NCI-H2196 treated with DMSO at 0.1 percent for 48 hours (cell line): ENCODE measurements at regions not wholly inside any gene's neighbourhood (a gene's known extent, or its start where the extent isn't known, plus 50 kb on each side); places are given as distances from the start of the nearest gene placed in this dataset.

ENCODE experiments used
- DNase-seq: peaks from one replicate; lab custom pipeline; 2025; ENCODE audit not compliant: unreplicated experiment; lab: John Stamatoyannopoulos, UW

DNA sequence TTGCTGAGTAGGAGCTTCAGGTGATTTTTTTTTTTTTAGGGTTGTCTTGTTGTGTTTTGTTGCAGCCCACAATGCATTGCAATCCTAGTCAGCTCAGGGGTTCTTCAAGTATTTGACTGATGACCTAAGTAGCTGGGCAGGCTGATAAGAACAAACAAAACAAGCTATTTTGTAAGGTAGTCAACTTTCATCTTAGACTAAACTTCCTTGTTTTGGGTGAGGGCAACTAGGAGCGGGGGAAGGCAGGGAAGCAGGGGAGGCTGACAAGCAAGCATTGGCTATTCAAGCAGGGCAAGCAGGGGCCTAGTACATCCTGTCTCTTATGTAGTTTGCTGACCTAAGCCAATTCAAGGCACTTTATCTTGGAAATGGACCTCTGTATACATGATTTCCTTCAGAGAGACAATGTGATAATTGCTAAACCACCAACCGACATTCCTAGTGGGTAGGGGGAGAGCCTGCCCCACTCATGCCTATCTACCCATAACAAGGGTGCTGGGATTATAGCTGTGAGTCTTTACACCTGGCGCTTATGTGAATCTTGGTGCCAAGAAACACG lies 163.3 kb upstream of the PRKCQ start:
- no peak for DNase-seq

DNA sequence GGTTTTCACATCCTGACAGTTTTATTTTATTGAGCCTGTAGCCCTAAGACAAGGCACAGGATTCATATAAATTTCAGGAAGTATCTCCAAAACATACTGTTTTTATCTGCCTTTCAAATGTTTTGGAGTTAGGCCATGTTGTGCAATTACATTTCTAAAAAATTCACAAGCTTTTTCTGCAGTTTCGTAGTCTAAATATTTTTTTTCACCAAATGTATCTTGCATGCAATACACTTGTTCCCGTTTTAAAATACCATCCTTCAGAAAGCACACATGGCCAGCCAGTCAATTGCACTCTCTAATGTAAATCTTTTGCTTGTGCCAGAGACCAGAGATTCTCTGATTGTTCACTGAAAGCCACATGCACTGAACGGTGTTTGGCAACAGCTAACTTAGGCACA lies 161.5 kb upstream of the PRKCQ start:
- no peak for DNase-seq

DNA sequence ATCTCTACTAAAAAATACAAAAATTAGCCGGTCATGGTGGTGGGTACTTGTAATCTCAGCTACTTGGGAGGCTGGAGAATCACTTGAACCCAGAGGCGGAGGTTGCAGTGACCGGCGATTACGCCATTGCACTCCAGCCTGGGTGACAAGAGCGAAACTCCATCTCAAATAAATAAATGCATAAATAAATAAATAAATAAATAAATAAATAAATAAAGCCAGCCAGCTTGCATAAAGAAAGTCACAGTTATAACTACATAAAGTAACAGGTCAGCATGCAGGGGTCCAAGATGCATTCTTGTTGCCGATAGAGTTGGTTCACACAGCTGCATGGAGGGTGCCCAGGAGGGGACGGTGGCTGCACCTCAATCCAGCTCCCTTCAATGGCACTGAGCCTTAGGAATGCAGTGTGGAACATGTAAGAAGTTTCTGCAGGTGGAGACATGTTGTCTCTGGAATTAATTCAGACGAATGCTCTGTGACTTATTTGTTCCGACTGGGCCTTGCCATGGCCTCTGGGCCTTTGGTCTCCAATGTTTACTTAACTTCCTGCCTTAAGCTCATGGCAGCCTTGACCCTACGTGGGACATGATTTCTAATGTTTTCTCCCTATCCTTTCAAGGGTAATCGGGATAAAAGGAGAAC lies 159.6 kb upstream of the PRKCQ start:
- no peak for DNase-seq

DNA sequence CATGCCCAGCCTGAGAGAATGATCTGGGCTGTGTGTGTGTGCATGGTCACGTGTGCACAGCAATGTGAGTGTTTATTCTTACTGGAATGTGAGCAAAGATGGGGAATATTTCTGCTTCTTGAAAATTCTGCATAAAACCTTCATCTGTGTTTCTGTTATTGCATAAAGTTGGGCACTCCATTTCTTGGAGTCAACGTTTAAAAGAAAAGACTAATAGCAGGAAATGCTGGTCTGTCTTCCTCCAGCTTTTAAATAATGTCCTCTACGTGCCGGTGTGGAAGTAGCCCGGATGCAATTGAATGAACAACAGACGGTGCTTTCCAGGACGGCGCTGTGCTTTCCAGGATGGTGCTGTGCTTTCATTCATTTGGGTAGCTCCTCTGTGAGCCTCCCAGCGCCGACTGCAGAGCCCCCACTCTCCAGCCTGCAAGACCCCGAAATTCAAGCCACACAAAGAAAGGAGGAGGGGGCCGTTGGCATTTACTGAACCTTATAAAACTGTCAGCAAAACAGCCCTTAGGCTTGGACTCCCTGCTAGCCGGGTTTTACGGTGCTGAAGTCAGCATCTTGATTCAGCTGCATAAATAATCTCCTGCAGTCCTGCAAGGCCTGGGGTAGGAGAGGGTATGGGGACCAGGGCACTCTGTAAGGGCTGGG lies 158.2 kb upstream of the PRKCQ start:
- DNase-seq = no peak

DNA sequence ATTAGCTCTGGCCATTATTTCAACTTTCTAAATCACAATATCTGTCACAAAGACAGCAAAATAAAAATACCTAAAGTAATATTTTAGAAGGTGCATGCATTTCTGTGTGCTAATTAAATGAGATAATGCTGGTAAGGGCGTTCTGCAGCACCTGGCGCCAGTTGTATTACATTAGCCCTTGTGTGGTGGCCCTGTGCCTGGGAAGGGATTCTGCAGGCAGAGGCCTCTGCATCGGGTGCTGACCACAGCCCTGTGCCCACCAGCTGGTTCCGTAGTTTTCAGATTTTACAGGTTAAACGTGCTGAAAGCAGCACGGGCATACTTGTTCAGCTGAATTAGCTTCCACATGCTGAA lies 157.7 kb upstream of the PRKCQ start:
- DNase-seq = no peak

DNA sequence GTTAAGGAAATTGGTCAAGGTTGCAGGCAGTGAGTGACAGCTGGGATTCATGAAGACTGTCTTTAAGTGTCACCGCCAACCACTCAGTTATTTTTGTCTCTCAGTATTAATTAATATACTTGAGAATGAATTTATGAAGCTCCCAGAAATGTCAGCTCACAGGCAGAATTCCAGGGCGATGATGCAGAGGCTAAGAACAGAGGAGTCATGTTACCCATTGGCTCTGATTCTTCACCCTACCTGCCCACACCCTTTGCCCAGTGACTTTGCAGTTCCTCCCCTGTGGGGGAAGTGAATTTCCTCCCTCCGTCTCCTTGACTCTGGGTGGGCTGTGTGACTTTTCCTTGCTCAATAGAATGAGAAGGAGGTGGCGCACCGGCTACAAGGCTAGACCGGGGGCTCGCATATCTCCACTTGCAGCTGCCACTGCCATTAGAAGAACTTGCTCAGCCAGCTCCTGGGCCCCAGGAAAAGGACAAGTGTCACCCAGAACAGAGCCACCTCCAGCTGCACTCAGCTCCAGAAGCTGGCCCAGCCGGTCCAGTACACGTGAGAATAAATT lies 157.1 kb upstream of the PRKCQ start:
- DNase-seq = no peak

DNA sequence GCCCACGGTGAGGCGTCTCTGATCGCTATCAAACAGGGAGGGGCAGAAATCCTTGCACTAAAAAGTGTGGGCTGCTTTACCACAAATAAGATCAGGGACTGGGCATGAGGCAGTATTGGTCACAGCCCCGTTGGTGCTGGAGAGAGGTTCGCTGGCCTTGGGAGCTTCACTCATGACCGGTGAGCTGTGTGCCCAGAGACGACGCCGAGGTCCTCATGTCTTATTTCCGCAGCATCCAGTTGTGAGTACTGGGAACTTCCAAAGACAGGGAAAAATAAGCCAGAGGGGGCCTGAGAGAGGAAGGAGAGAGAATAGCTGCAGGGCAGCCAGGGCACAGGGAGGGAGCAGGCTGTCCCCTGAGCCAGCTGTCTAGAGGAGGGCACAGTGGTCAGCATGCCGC lies 154.2 kb upstream of the PRKCQ start:
- DNase-seq = no peak

DNA sequence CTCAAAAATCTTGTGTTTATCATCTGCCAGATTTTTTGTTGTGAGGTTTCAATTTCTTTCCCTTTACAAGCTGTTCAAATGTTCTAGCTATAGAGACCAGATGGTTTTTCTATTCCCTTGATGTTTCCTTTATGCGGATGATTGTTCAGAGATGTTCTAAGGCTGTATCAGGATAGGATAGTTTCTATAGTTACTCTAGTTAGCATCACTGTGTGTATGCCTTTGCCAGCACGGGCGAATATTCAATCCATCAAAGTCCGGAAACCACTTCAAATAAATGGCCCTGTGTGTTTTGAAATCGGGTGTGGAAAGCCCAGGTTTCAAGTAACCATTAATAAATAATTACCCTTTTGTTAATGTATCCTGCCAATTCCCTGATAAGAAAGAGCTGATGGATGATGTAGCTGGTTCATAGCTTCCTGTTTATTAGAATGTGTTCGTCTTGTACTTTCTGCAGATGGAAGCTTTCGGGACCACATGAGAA lies 149.8 kb upstream of the PRKCQ start:
- no peak for DNase-seq

DNA sequence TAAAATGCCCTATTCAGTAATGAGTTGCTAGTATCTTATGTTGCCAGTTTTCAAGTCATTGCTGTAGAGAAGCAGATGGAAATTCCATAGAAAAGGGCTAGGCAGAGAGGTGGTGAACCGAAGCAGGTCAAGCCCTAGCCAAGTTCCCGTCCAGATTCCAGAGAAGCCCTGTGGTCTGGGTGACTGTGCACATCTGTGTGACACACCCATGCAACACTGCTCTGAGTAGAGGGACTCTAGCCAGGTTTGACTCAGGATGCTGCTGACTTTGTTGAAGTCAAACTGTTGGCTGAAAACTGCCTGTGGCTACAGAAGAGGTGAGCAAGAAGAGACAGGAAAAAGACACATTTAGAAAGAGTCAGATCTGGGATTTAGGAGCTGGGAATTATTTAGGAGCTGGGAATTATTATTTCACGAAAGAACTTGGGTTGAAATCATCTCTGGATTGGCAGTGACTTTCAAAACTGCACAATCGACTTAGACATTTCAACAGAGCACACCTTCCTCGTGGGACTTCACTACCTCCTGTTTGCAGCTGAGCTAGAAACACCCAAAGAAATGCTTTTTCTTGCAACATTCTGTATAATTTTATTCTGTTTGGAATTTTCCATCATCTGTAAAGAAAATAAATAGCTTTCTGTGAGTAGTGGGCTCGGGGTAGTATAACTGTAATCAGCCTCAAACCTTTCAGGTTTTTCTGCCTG lies 149.1 kb upstream of the PRKCQ start:
- no peak for DNase-seq

DNA sequence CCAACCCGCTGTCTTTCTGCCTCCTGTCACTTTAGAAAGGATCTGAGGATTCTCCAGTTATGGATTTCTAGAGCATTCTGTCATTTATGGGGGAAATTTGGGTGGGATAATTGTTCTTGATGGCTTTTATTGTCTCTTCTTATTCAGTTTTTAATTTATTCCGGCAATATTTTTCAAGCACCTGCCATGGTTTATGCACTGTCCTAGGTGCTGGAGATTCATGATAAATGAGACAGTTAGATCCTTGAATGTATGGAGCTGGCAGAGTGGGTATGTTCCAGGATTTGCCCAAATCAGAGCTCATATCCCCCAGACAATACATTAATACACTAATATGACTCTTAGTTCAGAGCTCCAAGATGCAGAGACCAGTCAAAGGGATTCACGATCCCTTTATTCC lies 146.8 kb upstream of the PRKCQ start:
- no peak for DNase-seq

DNA sequence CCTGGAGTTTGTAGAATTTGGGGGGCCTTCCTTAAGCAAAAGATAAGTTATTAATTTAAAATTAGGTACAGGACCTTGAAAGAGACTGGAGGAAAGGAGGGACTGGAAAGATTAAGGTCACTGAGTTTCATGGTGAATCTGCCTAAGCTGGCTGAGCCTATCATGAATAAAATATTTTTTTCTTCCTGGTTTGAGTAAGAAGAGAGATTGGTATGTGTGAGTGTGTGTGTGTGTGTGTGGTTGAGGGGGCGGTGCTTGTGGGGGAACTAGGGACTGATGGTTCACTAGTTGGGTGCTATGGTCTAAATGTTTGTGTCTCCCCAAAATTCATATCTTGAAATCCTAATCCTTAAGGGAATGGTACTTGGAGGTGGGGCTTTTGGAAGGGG lies 142.5 kb upstream of the PRKCQ start:
- DNase-seq = no peak

DNA sequence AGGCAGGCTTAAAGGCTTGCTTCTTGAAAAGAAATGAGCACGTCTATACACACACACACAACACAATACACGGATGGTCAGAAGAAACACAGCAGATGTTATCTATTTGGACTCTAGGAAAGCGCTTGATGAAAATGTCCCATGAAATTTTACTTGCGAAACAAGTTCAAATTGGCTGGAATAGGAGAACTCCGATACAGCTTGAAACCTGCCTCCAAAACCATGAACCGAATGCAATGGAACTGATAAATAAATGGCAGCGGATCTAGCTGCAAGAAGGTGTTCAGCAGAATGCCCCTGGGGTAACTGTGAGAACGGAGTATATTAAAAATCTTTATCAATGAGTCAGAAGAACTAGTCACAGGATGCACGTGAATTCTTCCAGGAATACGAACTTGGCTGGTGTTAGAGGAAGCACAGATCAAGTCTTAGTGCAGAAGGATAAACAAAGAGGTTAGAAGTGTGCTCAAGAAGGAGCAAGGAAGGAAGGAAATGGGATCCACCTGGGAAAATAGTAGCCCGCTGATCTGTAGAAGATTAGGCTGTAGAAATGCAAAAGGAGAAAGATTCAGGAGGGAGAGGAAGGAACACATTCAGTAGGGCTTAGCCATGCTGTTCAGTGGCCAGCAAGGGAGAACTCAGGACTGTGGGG lies 142.0 kb upstream of the PRKCQ start:
- DNase-seq = no peak

DNA sequence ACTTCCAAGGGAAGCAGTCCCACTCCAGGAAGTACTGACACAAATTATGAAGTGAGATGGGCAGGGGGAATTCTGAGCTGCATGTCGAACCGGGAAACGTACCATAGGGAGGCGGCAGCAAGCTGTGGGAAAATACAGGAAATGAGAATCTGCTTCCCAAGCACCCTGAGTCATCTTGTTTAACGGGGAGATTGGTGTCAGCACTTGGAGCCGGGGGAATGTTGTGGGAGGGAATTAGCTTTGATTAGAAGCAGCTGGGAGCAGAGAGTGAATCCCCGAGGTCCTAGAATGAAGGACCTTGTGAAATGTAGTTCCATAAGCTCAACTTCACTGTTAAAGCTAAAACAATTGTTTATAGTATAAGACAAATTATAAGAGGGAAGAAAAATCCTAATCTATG lies 141.4 kb upstream of the PRKCQ start:
- DNase-seq = no peak

DNA sequence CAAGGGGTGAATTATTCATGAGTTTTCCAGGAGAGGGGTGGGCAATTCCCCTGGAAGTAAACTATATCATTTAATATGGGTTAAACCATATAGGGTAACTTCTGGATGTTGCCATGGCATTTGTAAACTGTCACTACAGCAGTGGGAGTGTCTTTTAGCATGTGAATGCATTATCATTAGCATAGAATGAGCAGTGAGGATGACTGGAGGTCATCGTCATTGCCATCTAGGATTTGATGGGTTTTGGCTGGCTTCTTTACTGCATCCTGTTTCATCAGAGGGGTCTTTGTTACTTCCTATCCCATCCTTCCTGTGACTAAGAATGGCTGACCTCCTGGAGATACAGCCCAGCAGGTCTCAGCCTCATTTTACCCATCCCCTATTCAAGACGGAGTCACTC lies 139.5 kb upstream of the PRKCQ start:
- no peak for DNase-seq

DNA sequence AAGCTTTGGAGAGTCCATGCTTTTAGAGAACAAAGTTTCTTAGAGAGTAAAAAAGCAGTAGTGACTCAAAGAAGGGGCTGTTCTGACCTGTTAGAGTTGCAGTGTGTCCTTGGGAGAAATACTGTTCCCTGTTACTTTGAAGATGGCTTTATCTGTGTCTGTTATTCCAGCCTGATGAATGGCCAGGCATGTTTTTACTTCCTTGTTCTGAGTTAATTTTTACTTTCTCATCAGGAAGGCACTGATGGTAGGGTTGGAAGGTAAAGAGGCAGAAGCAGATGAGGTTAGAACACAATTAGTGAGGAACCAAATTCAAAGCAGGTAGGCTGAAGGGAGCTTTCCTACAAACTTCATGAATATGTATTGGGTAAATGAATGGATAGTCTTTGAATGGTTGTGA lies 138.5 kb upstream of the PRKCQ start:
- DNase-seq = no peak

DNA sequence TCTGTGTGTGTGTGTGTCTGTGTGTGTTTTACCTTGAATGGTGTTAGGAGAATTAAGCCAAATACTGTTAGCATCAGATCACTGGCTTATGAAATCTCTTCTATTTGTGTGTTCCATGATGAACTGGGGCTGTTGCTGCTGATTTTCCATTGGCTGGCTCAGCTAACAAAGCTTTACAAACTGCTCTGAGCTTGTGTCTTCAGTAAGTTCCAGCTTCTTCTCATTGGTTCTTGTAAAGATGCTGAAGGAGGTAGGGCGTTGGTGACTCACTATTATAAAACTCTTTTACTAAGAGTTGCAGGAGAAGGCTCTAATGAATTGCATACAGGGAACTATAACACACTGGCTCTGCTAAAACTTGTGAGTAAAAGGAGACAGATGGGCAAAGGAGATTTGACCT lies 136.4 kb upstream of the PRKCQ start:
- DNase-seq = no peak

DNA sequence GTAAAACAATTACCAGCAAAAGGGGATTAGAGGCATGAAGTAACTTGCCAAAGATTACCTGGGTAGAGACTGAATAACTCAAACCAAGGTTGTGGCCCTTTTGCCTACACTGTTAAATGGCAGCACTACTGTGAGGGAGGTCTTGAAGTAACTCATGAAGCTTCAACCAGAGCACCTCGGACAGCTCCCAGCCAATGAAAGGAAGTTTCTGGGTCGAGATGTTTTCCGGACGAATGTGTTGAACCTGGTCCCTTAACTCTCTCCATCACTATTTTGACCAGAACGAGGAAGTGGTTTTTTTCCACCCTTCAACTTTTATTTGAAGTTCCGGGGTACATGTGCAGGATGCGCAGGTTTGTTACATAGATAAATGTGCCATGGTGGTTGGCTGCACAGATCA lies 133.6 kb upstream of the PRKCQ start:
- DNase-seq = no peak

DNA sequence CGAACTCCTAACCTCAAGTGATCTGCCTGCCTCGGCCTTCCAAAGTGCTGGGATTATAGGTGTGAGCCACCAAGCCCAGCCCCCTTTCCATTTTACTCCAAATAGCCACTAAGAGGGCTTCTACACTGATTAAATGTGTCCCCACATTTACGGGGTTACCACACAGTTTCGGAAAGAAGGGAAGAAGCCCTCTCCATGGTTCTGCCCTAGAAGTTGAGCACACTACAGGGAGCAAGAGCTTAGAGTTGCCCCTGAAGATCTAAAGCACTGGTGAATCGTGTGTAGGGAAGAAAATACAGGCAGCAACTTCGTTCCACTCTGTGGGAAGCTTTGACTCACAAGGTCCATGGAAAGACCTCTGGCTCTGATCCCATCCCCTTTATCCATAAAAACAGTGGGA lies 133.0 kb upstream of the PRKCQ start:
- DNase-seq = no peak

DNA sequence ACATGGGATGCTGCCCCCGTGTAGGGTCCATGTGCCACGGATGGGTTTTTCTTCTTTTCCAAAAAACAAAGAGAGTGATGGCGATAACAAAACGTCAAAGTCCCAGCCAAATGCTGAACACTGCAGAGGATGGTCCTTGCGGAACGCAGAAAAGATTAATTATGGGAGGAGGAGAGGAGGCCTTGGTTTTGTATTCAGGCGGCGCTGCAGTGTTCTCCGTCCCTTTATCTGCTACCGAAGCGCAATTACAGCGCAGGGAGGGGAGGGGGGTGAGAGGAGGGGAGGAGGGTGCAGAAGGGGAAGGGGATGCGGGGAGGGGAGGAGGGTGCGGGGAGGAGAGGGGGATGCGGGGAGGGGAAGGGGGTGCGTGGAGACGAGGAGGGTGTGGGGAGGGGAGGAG lies 131.8 kb upstream of the PRKCQ start:
- DNase-seq = no peak

DNA sequence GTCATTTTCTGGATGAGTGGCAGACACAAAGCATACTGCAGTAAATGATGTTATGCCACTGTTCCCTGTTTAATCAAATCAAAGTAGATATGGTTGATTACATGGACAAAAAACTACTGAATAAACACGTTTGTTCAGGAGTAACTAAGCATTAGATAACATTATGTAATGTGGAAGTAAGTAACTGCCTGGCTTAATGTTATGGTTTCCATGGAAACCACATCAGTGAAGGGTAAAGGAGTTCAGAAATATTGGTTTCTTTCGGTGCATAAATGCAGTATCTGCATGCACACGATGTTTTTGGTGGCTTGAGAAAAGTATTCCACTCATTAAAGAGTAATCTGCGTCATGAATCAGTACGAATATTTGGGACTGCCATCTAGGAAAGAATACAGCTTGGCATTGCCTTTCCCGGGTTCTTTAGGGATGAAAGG lies 131.3 kb upstream of the PRKCQ start:
- DNase-seq = no peak

DNA sequence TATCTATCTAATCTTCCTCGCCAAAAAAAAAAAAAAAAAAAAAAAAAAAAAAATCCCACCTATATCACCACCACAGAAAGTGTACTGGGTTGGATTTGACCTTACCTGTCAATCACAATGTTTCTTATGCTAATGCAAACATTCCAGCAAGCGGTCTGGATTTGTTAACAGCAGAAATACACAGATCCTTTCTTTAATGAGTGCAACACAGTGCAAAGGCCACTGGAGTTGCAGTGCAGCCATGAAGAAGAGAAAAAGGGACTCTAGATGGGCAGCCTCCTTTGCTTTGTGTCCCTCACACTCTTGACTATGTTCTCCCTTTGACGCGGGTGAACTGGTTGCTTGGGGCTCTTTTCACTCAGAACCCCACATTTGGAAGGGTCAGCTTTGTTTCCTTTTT lies 127.3 kb upstream of the PRKCQ start:
- DNase-seq = no peak
